Neural cell (in vitro differentiated cells): ENCODE measurements at regions not wholly inside any gene's neighbourhood (a gene's known extent, or its start where the extent isn't known, plus 50 kb on each side); places are given as distances from the start of the nearest gene placed in this dataset.

Experiments
- H2AFZ ChIP-seq: fragments of 200-600, 300-800 bp; sonication (generic), shearing (Covaris generic); 2 replicates; pipeline ENCODE4 v1.6.0; 2014; ENCODE audit warnings: low read depth, mild to moderate bottlenecking, antibody characterized with exemption, low read length, moderate library complexity
- H3F3A ChIP-seq: fragments of 200-600 bp; shearing (Covaris generic); 2 replicates; pipeline ENCODE4 v1.6.1; 2016; ENCODE audit warnings: mild to moderate bottlenecking, moderate library complexity, mixed read lengths, antibody characterized with exemption, low read length; ENCODE audit not compliant: insufficient read depth, poor library complexity, severe bottlenecking
- H3K27ac ChIP-seq: fragments of 200-600, 300-800 bp; sonication (generic), shearing (Covaris generic); 2 replicates; pipeline ENCODE4 v1.5.1; 2014; ENCODE audit warnings: mild to moderate bottlenecking, low read length, moderate library complexity
- H3K27me3 ChIP-seq: fragments of 300-800, 200-600 bp; sonication (generic), shearing (Covaris generic); 2 replicates; pipeline ENCODE4 v1.6.0; 2014; ENCODE audit warnings: mild to moderate bottlenecking, low read depth, low read length, moderate library complexity; ENCODE audit not compliant: insufficient read depth
- H3K36me3 ChIP-seq: fragments of 300-800, 200-600 bp; sonication (generic), shearing (Covaris generic); 2 replicates; pipeline ENCODE4 v1.5.1; 2014; ENCODE audit warnings: mild to moderate bottlenecking, antibody characterized with exemption, low read length, moderate library complexity; ENCODE audit not compliant: insufficient read depth
- H3K4me2 ChIP-seq: fragments of 300-800, 200-600 bp; sonication (generic), shearing (Covaris generic); 2 replicates; pipeline ENCODE4 v1.6.0; 2014; ENCODE audit warnings: mild to moderate bottlenecking, low read length
- H3K4me3 ChIP-seq: fragments of 300-800, 200-600 bp; sonication (generic), shearing (Covaris generic); 2 replicates; pipeline ENCODE4 v1.5.1; 2014; ENCODE audit warnings: mild to moderate bottlenecking, low read length, moderate library complexity
- H3K79me2 ChIP-seq: fragments of 200-600 bp; shearing (Covaris generic); replicated peaks from 2 replicates; pipeline ENCODE4 v1.6.0; 2014; ENCODE audit warnings: mild to moderate bottlenecking, low read length, moderate library complexity; ENCODE audit not compliant: insufficient read depth
- H3K9ac ChIP-seq: fragments of 300-800, 200-600 bp; sonication (generic), shearing (Covaris generic); 2 replicates; pipeline ENCODE4 v1.6.1; 2016; ENCODE audit warnings: mild to moderate bottlenecking, low read length, mixed read lengths
- H3K9me2 ChIP-seq: fragments of 200-600 bp; shearing (Covaris generic); 2 replicates; pipeline ENCODE4 v1.6.1; 2016; ENCODE audit warnings: mild to moderate bottlenecking, low read length, mixed read lengths; ENCODE audit not compliant: insufficient read depth
- H3K9me3 ChIP-seq: fragments of 200-600, 300-800 bp; sonication (generic), shearing (Covaris generic); 2 replicates; pipeline ENCODE4 v1.6.1; 2016; ENCODE audit warnings: mild to moderate bottlenecking, mixed run types, low read length, moderate library complexity, mixed read lengths
- H4K20me1 ChIP-seq: fragments of 200-600 bp; shearing (Covaris generic); 2 replicates; pipeline ENCODE4 v1.6.1; 2016; ENCODE audit warnings: mild to moderate bottlenecking, mixed run types; ENCODE audit not compliant: insufficient read depth
- CTCF ChIP-seq: fragments of 450-650 bp; IDR thresholded peaks from 2 replicates; pipeline ENCODE4 v1.5.1; 2014; ENCODE audit warnings: antibody characterized with exemption, mild to moderate bottlenecking, moderate library complexity; ENCODE audit not compliant: poor library complexity, severe bottlenecking
- EP300 ChIP-seq: fragments of 450-650 bp; conservative IDR thresholded peaks from 2 replicates; pipeline ENCODE4 v1.6.1; 2014; ENCODE audit warnings: antibody characterized with exemption, mild to moderate bottlenecking, moderate library complexity; ENCODE audit not compliant: poor library complexity, severe bottlenecking
- EZH2 ChIP-seq: fragments of 200-600, 300-800 bp; shearing (Covaris generic), sonication (generic); IDR thresholded peaks from 2 replicates; pipeline ENCODE4 v1.6.1; 2014; ENCODE audit warnings: antibody characterized with exemption, low read length, borderline replicate concordance, mild to moderate bottlenecking; ENCODE audit not compliant: insufficient read depth, poor library complexity, severe bottlenecking
- MXI1 ChIP-seq: fragments of 450-650 bp; conservative IDR thresholded peaks from 2 replicates; pipeline ENCODE4 v1.6.1; 2014; ENCODE audit warnings: antibody characterized with exemption, mild to moderate bottlenecking; ENCODE audit not compliant: poor library complexity, severe bottlenecking
- POLR2AphosphoS5 ChIP-seq: IDR thresholded peaks from 2 replicates; pipeline ENCODE4 v1.6.1; 2012
- RAD21 ChIP-seq: fragments of 450-650 bp; conservative IDR thresholded peaks from 2 replicates; pipeline ENCODE4 v1.6.1; 2014; ENCODE audit warnings: antibody characterized with exemption, mild to moderate bottlenecking, moderate library complexity
- REST ChIP-seq: IDR thresholded peaks from 2 replicates; pipeline ENCODE4 v1.6.1; 2012; ENCODE audit warnings: borderline replicate concordance
- SMC3 ChIP-seq: fragments of 450-650 bp; conservative IDR thresholded peaks from 2 replicates; pipeline ENCODE4 v1.6.1; 2014; ENCODE audit warnings: antibody characterized with exemption, mild to moderate bottlenecking, moderate library complexity; ENCODE audit not compliant: poor library complexity
- TAF1 ChIP-seq: IDR thresholded peaks from 2 replicates; pipeline ENCODE4 v1.6.1; 2012; ENCODE audit warnings: low read depth

GRCh38 chr2:18309188-18309587 is 251.3 kb downstream of the RDH14 start:
- Histone ChIP-seq H3K79me2 (no peaks in the 10 kb centered on the region), H3K36me3 (no peaks in the 10 kb centered on the region), H4K20me1 (no peaks in the 10 kb centered on the region), H3K4me3 (no peak overlapping the region), H3K9me2 (no peaks in the 10 kb centered on the region), H2AFZ (no peak overlapping the region), H3K27ac (no peak overlapping the region), H3K27me3 (no peaks in the 10 kb centered on the region), H3F3A (no peaks in the 10 kb centered on the region), H3K9me3 (no peaks in the 10 kb centered on the region), H3K9ac (no peak overlapping the region), H3K4me2 (no peak overlapping the region)
- TF ChIP-seq CTCF (no peak), REST (no peak), MXI1 (no peak), EP300 (no peak), TAF1 (no peak), SMC3 (no peak), EZH2 (no peak), POLR2AphosphoS5 (no peak), RAD21 (no peak)

GRCh38 chr2:18304849-18305248 is 255.6 kb downstream of the RDH14 start:
- H3K9ac ChIP-seq = no peak overlapping the region
- H3K27ac ChIP-seq = no peak overlapping the region
- H3K9me3 ChIP-seq = no peaks in the 10 kb centered on the region
- TF ChIP-seq CTCF = no peak
- no peak for TF ChIP-seq SMC3
- TF ChIP-seq MXI1 = no peak
- TF ChIP-seq POLR2AphosphoS5 = no peak
- no peak for TF ChIP-seq TAF1
- no peak for TF ChIP-seq REST
- TF ChIP-seq EP300 = no peak
- TF ChIP-seq EZH2 = no peak
- no peak for TF ChIP-seq RAD21
- no peak overlapping the region for H2AFZ ChIP-seq
- no peaks in the 10 kb centered on the region for H4K20me1 ChIP-seq
- no peaks in the 10 kb centered on the region for H3K36me3 ChIP-seq
- no peaks in the 10 kb centered on the region for H3K79me2 ChIP-seq
- H3K4me3 ChIP-seq = no peak overlapping the region
- H3K4me2 ChIP-seq = no peak overlapping the region
- H3K27me3 ChIP-seq = no peaks in the 10 kb centered on the region
- H3F3A ChIP-seq = no peaks in the 10 kb centered on the region
- H3K9me2 ChIP-seq = no peaks in the 10 kb centered on the region
